Heart left ventricle (tissue), 16 donors: ENCODE measurements at regions not wholly inside any gene's neighbourhood (a gene's known extent, or its start where the extent isn't known, plus 50 kb on each side); places are given as distances from the start of the nearest gene placed in this dataset.

ENCODE experiments used
- ATAC-seq, 4 donors: fragments of 200-7000 bp; cut with Tn5 transposase; one replicate each; pipeline ENCODE4 v1.9.1; 2020 to 2022; ENCODE audit warnings: moderate library complexity in 4 of 4, mild to moderate bottlenecking in 3 of 4, moderate number of reproducible peaks in 1 of 4
- DNase-seq, 5 donors: peaks; one replicate each; pipeline ENCODE4 v3.0.0-alpha.2; 2020
- H3K27ac ChIP-seq, 12 donors: fragments of 200-600 bp; sonication (generic) in 4 of 12; one replicate each; pipeline versions ENCODE4 v1.5.0 to v1.8.0; 2016 to 2022; ENCODE audit warnings: mild to moderate bottlenecking in 2 of 12
- H3K27me3 ChIP-seq, 9 donors: fragments of 200-600 bp; sonication (generic) in 2 of 9; one replicate each; pipeline versions ENCODE4 v1.5.1 to v1.8.0; 2016 to 2022; ENCODE audit warnings: mild to moderate bottlenecking in 3 of 9
- H3K36me3 ChIP-seq, 9 donors: fragments of 200-600 bp; sonication (generic) in 2 of 9; one replicate each; pipeline versions ENCODE4 v1.5.0 to v1.8.0; 2018 to 2022; ENCODE audit warnings: mild to moderate bottlenecking in 2 of 9
- H3K4me1 ChIP-seq, 12 donors: fragments of 200-600 bp; sonication (generic) in 4 of 12; one replicate each; pipeline versions ENCODE4 v1.5.0 to v1.8.0; 2016 to 2022; ENCODE audit warnings: mild to moderate bottlenecking in 3 of 12
- H3K4me3 ChIP-seq, 12 donors: fragments of 200-600 bp; sonication (generic) in 4 of 12; one replicate each; pipeline versions ENCODE4 v1.5.0 to v1.8.0; 2017 to 2022; ENCODE audit warnings: mild to moderate bottlenecking in 9 of 12, moderate library complexity in 4 of 12
- H3K9me3 ChIP-seq, 12 donors: fragments of 200-600 bp; sonication (generic) in 4 of 12; one replicate each; pipeline versions ENCODE4 v1.5.0 to v1.8.0; 2016 to 2022; ENCODE audit warnings: mild to moderate bottlenecking in 1 of 12
- CTCF ChIP-seq, 12 donors: fragments of 200-600 bp; sonication (generic) in 4 of 12; IDR thresholded peaks; one replicate each; pipeline versions ENCODE4 v1.5.0 to v1.8.0; 2018 to 2022; ENCODE audit warnings: antibody characterized with exemption in 12 of 12, mild to moderate bottlenecking in 5 of 12
- POLR2A ChIP-seq, 2 donors: fragments of 450-650 bp; IDR thresholded peaks; one replicate each; pipeline ENCODE4 v1.6.1; 2017; ENCODE audit warnings: antibody characterized with exemption in 2 of 2, mild to moderate bottlenecking in 2 of 2, moderate library complexity in 2 of 2
- WGBS, 4 donors: extraction: QIAGEN DNeasy Blood & Tissue Kit in 2 of 4; methylation state at CpG; one replicate each; pipeline versions ENCODE4 v1.1.5 to v1.1.7; 2013 to 2018; 5-methylcytosine and 5-hydroxymethylcytosine counted together
- intact Hi-C, 10 donors: fragments of 100-400 bp; cut with DNase I; formaldehyde crosslinking; loops; one replicate each; pipeline versions ENCODE4 v1.11.1 to v1.14.2; 2022
- donor health status: ischemic (EF 13 %, LVEDD 7.1; RV severe dilation, severe dysfunction).
- donor health status: healthy with polysubstance abuse.
- donor health status: DM: no; HTN: yes; CAD: no.
- donor health status: DM: no; HTN: no; CAD: no.
- donor health status: ischemic (EF 25% LVEDD 6.9; RV normal size, moderate dysfunction).
- donor health status: ischemic (EF 25% LVEDD 5.7; RV mildly dilated, moderate dysfunction).
- donor health status: healthy.
- donor health status: DM: yes; HTN: yes; CAD: no.
- donor health status: ischemic (EF 35%, LVEDD 5.7; RV mildly dilated, moderate dysfunction).
- donor health status: nonischemic (EF 11% LVEDD 7.7; RV severe dilation, severe dysfunction).
- donor health status: DM: yes; HTN: yes; CAD: no.
- donor health status: PGD.
- donor health status: ischemic (EF 29% LVEDD 5.4; RV normal size, mild dysfunction).
- donor health status: nonischemic (EF 23%, LVEDD 6.1; RV moderate dilation, normal function).

GRCh38 chr2:51379997-51380396, 348.1 kb upstream of the NRXN1 start:
- Histone ChIP-seq H3K4me3 (no peak overlapping the region), H3K27me3 (no peaks in the 10 kb centered on the region), H3K27ac (no peak overlapping the region), H3K4me1 (no peaks in the 10 kb centered on the region), H3K9me3 (peaks cover 0 to 3% (median 0%) of the 10 kb centered on the region in 12 donors), H3K36me3 (no peaks in the 10 kb centered on the region)
- ATAC-seq (no peak), DNase-seq (no peak)
- TF ChIP-seq POLR2A (IDR thresholded peaks at IDR 0.05) (no peak), CTCF (IDR thresholded peaks at IDR 0.05) (no peak)
- intact Hi-C loops = no loop called here

DNA sequence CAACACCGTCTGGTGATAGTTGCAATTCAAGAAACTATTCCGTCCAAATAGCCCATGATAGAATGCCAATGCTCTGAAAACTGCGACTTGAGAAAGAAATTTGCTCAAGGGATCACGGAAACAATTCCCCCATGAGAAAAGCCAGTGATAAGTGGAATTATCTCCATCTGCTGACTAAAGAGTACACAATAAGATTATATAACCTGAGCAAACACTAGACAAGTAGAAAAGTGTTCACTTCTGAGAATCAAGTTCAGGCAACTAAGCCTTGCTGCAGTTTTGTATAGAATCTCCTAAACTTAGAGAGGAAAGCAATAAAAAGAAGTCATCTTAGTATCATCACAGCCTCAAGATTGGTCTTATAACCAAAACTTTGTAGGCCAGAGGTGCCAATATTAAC, 336.3 kb upstream of the NRXN1 start:
- TF ChIP-seq POLR2A (IDR thresholded peaks at IDR 0.05) (no peak), CTCF (IDR thresholded peaks at IDR 0.05) (no peak)
- Histone ChIP-seq H3K4me3 (no peak overlapping the region), H3K9me3 (no peaks in the 10 kb centered on the region), H3K27me3 (no peaks in the 10 kb centered on the region), H3K27ac (no peak overlapping the region), H3K4me1 (no peaks in the 10 kb centered on the region), H3K36me3 (no peaks in the 10 kb centered on the region)
- no peak for ATAC-seq
- 67 to 70% (median 69%) methylated on average over 4 of the region's 4 CpGs for WGBS, 4 donors
- intact Hi-C loops = no loop called here
- no peak for DNase-seq

DNA sequence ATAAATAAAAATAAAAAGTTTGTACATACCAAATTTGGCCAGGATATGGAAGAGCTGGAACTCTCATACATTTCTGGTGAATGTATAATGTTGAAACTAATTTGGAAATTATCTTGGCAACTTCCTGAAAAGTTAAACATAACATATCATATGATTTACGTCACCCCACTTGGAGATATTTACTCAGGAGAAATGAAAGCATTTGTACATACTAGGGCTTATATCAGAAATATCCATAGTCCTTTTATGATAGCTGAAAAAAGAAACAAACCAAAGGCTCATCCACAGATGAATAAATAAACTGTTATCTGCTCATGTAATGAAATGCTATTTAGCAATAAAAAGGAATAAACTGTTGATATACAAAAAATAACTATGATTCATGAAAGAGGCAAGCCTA, 318.2 kb upstream of the NRXN1 start:
- Histone ChIP-seq H3K27ac (no peak overlapping the region), H3K4me1 (no peaks in the 10 kb centered on the region), H3K27me3 (no peaks in the 10 kb centered on the region), H3K9me3 (no peaks in the 10 kb centered on the region), H3K4me3 (no peak overlapping the region), H3K36me3 (no peaks in the 10 kb centered on the region)
- ATAC-seq (no peak), DNase-seq (no peak)
- TF ChIP-seq POLR2A (IDR thresholded peaks at IDR 0.05) (no peak), CTCF (IDR thresholded peaks at IDR 0.05) (no peak)
- 40 to 63% (median 45%) methylated on average over 1 of the region's 1 CpG for WGBS, 4 donors
- intact Hi-C loops = no loop called here

DNA sequence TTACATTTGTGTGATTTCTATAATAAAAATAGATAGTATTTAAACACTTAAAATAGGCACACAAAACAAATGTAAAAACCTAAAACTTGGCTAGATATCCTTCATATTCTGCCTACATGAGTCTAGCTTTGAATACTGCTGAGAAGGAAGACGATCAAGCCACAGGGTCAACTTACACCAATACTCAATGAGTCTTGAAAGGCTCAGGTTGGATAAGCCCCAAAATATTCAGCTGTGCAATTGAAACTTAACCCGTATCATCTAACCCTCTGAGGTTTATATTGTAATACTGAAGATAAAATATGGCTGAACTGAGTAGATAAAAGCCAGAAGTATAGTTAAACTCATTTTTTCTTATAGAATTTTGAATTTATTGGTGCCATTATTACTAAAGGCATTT, 313.0 kb upstream of the NRXN1 start:
- Histone ChIP-seq H3K27ac (no peak overlapping the region), H3K36me3 (no peaks in the 10 kb centered on the region), H3K9me3 (no peaks in the 10 kb centered on the region), H3K4me3 (no peak overlapping the region), H3K27me3 (no peaks in the 10 kb centered on the region), H3K4me1 (no peaks in the 10 kb centered on the region)
- intact Hi-C loops = no loop called here
- no peak for TF ChIP-seq POLR2A (IDR thresholded peaks at IDR 0.05)
- no peak for TF ChIP-seq CTCF (IDR thresholded peaks at IDR 0.05)
- DNase-seq (no peak), ATAC-seq (no peak)
- 61 to 72% (median 62%) methylated on average over 2 of the region's 2 CpGs for WGBS, 4 donors
